Activated naive CD4-positive, alpha-beta T cell treated with anti-CD3 and anti-CD28 coated beads, Interleukin-2, amount 50 U/mL, for 72 hours (primary cell): ENCODE measurements at regions not wholly inside any gene's neighbourhood (a gene's known extent, or its start where the extent isn't known, plus 50 kb on each side); places are given as distances from the start of the nearest gene placed in this dataset.

Experiments
- ATAC-seq, 2 donors: fragments of 150-1000 bp; cut with Tn5 transposase; 2 replicates each; pipeline ENCODE4 v1.10.0; 2021; ENCODE audit warnings: mild to moderate bottlenecking in 2 of 2, moderate library complexity in 2 of 2
- DNase-seq, 2 donors: peaks; one replicate each; pipeline ENCODE4 v3.0.0; 2021 to 2022; ENCODE audit warnings: low spot score in 2 of 2
- H3K27ac Mint-ChIP-seq, 2 donors: one replicate each; pipeline ENCODE4 v1.8.0; 2022; ENCODE audit warnings: mild to moderate bottlenecking in 2 of 2, mixed read lengths in 2 of 2
- H3K36me3 Mint-ChIP-seq, 2 donors: one replicate each; pipeline ENCODE4 v1.8.0; 2022; ENCODE audit warnings: mixed read lengths in 2 of 2
- H3K9me3 Mint-ChIP-seq, 2 donors: one replicate each; pipeline ENCODE4 v1.8.0; 2022; ENCODE audit warnings: mixed read lengths in 2 of 2

DNA sequence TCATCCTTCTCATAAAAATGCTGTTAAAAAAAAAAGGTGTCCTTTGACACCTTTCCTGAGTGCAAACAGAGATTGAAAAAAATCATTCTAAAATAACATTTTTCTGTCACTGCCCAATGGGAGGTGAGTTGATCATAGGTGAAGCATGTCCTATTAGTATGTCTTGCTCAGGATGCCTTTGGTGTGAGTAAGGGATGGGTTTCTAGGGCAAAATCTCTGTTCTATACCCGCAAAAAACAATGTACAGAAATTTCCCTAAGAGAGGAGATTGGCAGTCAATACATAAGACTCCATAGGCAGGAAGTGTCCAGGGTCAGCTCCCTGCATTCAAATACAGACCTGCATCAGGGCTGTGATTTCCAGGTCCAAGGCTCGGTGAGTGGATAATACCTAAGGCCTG lies 195.2 kb downstream of the DAD1 start:
- DNase-seq, result no peak
- no peak for ATAC-seq
- H3K36me3 Mint-ChIP-seq, result no peaks in the 10 kb centered on the region
- no peak overlapping the region for H3K27ac Mint-ChIP-seq
- no peaks in the 10 kb centered on the region for H3K9me3 Mint-ChIP-seq

DNA sequence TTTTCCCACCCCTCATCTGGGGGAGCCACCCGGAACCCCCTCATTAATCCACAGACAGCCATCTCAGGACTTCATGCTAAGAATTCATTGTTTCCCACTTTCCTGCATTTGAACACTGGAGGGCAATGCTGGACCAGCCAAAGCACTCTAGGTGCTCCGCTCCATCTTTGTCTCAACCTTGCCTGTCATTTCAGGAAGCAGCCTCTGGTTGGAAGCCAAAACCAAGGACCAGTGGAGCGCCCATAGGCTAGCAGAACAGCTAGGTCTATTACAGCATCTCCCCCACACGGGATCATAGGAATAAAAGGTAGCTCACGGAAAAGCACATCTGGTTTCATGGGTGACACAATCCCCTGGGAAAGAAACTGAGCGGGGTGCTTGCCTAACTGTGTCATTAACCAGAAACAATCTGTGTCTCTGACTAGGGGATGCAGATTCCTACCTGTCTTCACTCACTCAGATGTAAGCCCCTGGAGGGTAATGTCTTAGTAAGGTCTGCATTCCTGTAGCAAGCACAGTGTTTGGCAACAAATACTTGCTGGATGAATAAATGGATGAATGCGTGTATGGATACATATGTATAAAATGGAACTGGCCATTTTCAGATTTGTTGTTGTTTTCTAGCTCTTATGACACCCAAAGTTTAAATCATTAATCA lies 197.0 kb downstream of the DAD1 start:
- no peaks in the 10 kb centered on the region for H3K36me3 Mint-ChIP-seq
- ATAC-seq (no peak), DNase-seq (no peak)
- no peaks in the 10 kb centered on the region for H3K9me3 Mint-ChIP-seq
- no peak overlapping the region for H3K27ac Mint-ChIP-seq

DNA sequence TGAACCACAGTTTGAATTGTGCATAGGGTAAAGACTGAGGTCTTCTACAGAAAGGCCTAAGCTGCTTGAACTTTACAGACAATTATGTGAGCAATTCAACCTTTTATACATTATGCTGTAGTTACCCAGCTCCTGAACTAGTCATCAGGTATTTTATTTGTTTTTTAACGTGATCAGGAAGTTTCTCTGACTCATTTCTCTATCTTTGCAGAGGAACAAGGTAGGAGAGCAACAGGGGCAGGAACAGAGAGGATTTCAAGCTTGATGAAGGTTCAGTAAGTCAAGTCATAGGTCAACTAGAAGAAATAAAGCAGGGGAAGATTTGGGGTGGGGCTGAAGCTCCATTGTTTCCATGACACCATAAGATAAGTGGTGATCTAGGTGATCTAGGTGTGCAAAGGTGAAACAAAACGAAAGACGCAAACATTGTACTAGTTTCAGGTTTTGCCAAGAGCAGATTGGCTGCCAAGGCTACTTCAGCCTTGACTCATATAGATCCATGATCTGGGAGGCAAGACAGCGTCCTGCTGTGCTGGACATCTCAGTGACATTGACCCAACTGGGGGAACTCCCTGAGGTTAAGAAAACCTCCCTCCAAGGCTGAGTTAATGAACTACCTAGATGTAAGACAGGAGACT lies 198.1 kb downstream of the DAD1 start:
- Mint-ChIP-seq H3K9me3 (no peaks in the 10 kb centered on the region), H3K27ac (no peak overlapping the region), H3K36me3 (no peaks in the 10 kb centered on the region)
- no peak for ATAC-seq
- no peak for DNase-seq

DNA sequence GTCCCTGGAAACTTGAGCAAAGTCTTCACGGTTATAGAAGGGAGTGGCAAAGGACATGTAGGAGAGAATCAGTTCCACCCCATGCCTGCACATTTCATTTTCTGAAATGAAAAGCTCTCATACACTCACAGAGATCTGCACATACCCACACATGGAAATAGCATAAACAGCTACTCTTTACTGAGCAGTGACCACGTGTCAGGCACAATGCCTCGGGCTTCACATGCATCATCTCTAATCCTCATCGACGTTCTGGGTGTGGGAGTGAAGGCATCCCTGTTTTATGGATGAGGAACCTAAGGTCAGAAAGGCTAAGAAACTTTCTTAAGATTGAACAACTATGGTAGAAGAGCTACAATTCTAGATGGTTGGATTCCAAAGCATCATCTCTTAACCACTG lies 198.8 kb downstream of the DAD1 start:
- Mint-ChIP-seq H3K36me3 (no peaks in the 10 kb centered on the region), H3K27ac (no peak overlapping the region), H3K9me3 (no peaks in the 10 kb centered on the region)
- DNase-seq (no peak), ATAC-seq (no peak)

DNA sequence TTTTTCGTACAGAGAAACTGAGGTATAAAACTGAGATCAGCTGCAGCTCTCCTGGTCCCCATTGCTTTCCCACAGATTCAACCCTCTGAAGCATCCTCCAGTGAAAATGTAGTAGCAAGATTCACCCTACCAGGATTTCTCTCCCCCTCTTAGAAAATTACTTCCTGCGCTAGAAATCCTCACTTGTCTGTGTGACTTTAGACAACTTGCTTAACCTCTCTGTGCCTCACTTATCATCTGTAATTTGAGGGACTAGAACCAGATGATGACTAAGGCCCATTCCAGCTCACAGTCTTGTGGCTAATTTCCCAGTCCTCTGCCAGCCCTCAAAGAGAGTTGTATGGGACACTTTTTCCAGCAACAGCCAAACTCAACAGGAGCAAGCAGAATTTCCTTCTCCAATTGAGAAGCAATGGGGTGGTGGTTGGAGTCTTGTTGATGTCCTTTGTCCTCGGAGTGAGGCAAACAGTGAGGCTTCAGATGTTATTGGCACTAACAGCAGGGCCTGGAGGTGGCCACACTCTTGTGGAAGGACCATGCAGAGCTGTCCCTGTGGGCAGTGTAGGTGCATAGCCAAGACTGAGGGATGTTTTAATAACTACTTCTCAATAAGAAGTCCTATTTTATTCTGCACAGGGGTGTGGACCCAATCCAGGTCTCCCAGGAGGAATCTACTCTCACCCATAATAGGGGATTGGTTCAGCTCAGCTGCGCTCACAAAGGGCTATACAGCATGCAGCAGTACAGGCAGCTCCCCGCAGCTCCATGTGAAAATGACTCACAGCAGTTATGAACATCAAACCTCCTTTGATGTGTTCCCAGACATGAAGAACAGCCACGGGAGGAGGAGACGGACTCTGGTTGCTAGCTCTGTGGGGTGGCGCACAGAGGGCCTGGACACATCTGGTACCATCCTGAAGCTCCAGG lies 200.1 kb downstream of the DAD1 start:
- H3K27ac Mint-ChIP-seq, result no peak overlapping the region
- no peaks in the 10 kb centered on the region for H3K9me3 Mint-ChIP-seq
- DNase-seq, result no peak
- ATAC-seq, result no peak
- no peaks in the 10 kb centered on the region for H3K36me3 Mint-ChIP-seq

DNA sequence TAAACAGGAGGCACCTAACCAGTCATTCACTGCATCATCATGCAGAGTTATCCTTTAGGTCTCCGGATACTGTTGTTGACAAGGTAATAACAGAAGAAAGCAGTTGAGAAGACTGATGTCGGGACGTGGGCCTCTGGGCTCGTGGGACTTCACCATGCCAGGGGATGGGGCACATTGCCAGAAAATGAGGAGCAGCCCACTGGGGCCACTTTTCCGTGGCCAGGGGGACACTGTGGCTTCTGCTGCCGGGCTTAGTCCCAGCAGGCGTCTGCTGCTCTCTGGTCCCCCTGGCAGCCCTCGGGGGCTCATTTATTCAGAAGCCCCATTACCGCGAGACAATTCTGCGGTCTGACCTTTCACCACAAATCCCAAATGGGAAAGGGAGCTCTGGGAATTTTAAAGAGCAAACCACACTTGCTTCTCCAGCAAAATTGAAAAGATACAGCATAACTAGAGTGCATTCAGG lies 201.2 kb downstream of the DAD1 start:
- Mint-ChIP-seq H3K9me3 (no peaks in the 10 kb centered on the region), H3K36me3 (no peaks in the 10 kb centered on the region), H3K27ac (no peak overlapping the region)
- ATAC-seq (no peak), DNase-seq (no peak)

DNA sequence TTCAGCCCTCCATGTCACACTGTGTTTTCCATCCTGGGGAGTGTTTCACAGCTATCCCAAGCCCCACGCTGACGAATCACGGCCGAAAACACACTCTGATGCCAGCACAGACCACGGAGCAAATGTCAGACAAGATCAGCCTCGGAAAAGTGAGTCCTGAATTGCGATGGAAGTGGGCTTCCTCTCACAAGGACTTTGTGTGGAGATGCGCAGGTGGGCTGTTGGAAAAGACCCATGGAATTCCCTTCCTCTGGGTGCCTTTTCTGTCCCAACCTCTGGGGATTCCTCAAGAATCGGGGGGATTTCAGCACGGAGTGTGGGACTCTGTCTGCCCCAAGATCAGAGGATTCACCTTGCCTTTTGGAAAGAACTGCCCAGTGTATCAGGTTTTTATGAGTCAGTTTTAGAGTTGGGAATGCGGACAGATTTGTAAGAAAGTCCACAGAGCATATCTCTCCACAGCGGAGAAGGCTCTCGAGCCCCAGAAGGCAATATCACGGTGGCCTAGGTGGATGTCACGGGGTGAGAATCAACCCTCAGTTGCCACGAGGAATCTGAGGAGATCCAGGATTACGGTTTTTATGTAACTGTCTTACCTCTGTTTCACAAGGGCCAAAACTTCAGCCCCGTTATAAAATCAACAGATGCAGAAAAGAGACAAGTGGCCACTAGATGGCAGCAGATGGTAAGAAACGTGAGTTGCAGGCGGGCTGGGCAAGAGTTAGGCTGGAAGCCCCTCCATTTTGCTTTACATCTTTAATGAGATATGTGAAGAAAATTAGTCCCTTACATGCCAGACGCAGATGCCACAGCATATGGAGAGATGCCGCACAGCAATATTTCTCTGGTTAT lies 201.9 kb downstream of the DAD1 start:
- DNase-seq, result no peak
- no peak overlapping the region for H3K27ac Mint-ChIP-seq
- ATAC-seq, result no peak
- H3K36me3 Mint-ChIP-seq, result no peaks in the 10 kb centered on the region
- no peaks in the 10 kb centered on the region for H3K9me3 Mint-ChIP-seq

DNA sequence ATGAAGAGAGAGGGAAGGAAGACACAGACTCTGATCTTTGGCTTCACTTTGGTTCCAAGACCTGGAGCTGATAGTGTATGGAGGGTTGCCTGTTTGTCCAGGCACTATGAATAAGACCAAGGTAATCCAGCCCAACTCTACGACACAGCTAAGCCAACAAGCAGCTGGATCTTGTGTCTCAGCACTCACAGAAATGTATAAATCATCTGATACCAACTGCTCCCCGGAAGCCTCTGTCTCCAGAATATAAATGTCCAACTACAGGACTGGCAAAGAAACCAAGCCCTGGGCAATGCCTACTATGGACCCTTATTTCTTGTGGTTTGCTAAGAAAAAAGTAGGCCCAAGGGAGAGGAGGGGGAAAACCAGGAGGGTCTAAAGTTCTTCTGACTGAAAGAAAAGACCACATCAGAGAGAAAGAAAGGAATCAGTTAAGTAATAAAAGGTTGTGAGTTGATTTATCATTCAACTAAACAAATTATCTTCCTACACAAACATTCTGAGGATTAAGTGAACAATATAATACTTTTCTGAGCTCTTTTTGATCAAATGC lies 204.0 kb downstream of the DAD1 start:
- H3K36me3 Mint-ChIP-seq, result no peaks in the 10 kb centered on the region
- DNase-seq, result no peak
- no peak overlapping the region for H3K27ac Mint-ChIP-seq

DNA sequence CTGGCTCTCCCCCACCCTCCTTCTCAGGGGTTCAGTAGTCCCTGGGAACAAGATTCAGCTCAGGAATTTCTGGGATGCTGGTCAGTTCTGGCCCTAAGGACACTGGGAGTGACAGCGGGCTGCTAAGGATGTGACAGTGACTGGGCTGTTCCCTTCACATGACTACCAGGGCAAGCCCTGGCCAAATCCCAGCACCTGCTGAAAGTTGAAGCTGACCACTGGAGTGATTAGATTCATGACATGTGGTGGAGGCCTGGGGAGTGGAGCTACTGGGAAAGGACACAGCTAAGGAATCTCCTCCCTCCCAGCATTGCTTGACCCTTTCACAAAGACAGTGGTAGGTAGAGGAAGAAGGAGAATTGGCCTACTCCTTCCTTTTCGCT lies 204.9 kb downstream of the DAD1 start:
- ATAC-seq (no peak), DNase-seq (no peak)
- Mint-ChIP-seq H3K27ac (no peak overlapping the region), H3K9me3 (no peaks in the 10 kb centered on the region), H3K36me3 (no peaks in the 10 kb centered on the region)

More for the DNA sequence above, 204.0 kb downstream of the DAD1 start:
- no peaks in the 10 kb centered on the region for H3K9me3 Mint-ChIP-seq
- ATAC-seq, result no peak

DNA sequence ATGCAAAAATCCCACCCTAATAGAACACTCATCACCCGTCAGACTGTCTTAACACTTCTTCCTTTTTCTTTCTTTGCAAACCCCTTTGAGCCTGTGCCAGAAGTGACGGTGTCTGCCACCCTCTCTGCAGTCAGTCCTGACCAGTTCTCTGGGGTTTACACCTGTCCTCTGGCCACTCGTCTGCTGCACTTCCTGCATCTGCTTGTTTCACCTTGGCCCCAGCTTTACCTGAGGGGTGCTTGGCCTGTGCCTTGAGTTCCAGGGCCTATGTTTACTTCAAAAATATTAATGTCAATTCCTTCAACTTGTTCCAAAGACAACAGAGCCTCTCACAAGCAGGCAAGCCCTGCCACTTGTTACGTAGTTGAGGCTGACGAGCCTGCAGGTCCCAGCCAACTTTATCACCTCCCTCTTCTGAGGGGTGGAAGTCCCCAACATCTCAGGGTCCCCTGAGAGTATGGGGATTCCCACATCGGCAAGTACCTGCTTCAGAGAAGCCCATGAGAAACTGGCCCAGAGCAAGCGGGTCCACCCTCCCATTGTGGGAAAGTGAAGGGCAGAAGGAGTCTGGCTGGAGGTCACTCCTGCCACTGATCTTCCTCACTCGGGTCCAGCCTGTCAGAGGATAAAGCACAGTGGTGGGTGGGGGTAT lies 205.4 kb downstream of the DAD1 start:
- H3K27ac Mint-ChIP-seq, result no peak overlapping the region
- H3K9me3 Mint-ChIP-seq, result no peaks in the 10 kb centered on the region
- DNase-seq (no peak), ATAC-seq (no peak)
- H3K36me3 Mint-ChIP-seq, result no peaks in the 10 kb centered on the region

DNA sequence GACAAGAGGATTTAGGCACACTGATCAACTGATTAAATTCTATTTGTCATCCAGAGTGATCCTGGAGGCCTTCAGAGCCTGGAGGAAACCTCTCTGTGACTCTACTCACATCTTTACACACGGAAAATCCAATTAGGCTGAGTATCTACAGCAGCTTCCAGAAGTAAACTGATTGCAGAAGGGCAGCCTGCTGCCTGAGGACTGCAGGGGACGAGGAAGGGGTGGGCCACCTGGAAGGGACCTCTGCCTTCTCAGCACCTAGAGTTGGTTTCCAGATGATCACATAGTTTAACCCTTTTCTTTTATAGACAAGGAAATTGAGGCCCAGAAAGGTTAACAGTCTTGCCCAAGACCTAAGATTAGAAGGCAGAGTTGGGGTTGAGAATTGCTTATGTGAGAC lies 206.1 kb downstream of the DAD1 start:
- Mint-ChIP-seq H3K9me3 (no peaks in the 10 kb centered on the region), H3K27ac (no peak overlapping the region)
- ATAC-seq, result no peak

DNA sequence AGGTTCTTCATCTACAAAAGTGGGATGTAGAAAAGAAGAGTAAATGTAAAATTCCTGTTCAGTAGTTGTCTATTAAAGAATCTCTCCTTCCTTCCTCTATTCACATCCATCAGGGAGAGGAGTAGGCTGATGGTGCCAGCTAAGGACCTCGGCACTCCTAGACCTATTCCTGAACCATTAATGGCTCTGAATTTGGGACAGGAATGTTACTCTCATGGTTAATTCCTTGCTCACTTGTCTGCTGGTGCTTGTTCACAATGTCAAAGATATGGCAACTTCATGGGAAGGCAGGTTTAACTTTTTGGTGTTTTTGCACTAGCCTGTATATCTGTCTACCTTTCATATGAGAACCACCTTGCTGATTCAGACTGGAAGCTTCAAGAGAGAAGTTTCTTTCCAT lies 206.6 kb downstream of the DAD1 start:
- no peaks in the 10 kb centered on the region for H3K36me3 Mint-ChIP-seq
- DNase-seq, result no peak
- ATAC-seq, result no peak
- no peak overlapping the region for H3K27ac Mint-ChIP-seq
- H3K9me3 Mint-ChIP-seq, result no peaks in the 10 kb centered on the region

More for the DNA sequence above, 206.1 kb downstream of the DAD1 start:
- DNase-seq, result no peak
- H3K36me3 Mint-ChIP-seq, result no peaks in the 10 kb centered on the region

DNA sequence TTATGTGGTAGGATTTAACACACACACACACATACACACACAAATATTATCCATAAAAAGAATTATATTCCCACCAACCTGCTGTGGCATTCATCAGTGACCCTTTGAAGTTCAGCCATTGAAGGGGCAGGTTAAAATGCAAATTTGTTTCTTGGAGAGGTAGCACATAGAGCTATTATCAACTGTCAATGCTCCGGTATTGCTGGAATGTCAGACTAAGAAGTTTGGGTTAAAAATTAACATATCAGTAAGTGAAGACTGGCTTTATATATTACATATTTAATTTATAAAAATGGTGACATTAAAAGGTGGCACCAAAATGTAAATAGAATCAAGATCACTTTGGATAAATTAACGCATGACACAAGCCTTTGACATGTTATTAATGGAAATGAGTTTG lies 207.3 kb downstream of the DAD1 start:
- no peak for ATAC-seq
- DNase-seq, result no peak
- Mint-ChIP-seq H3K36me3 (no peaks in the 10 kb centered on the region), H3K9me3 (no peaks in the 10 kb centered on the region), H3K27ac (no peak overlapping the region)

DNA sequence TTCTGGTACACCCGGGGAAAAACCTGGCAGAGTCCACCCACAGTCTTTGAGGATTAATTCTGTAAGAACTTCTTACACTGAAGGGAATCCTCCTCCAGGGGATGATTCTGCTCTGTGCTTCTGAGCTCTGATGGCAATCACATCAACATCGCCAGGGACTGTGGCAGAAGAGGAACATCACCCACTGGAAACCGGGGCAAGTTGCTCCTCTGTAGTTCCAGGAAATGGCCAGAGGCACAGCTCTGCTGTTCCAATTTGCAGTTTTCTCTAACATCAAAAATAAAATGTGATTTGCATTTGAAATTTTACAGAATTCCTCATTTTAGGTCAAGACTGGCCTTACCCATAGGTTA lies 207.6 kb downstream of the DAD1 start:
- DNase-seq (no peak), ATAC-seq (no peak)
- Mint-ChIP-seq H3K36me3 (no peaks in the 10 kb centered on the region), H3K9me3 (no peaks in the 10 kb centered on the region), H3K27ac (no peak overlapping the region)

DNA sequence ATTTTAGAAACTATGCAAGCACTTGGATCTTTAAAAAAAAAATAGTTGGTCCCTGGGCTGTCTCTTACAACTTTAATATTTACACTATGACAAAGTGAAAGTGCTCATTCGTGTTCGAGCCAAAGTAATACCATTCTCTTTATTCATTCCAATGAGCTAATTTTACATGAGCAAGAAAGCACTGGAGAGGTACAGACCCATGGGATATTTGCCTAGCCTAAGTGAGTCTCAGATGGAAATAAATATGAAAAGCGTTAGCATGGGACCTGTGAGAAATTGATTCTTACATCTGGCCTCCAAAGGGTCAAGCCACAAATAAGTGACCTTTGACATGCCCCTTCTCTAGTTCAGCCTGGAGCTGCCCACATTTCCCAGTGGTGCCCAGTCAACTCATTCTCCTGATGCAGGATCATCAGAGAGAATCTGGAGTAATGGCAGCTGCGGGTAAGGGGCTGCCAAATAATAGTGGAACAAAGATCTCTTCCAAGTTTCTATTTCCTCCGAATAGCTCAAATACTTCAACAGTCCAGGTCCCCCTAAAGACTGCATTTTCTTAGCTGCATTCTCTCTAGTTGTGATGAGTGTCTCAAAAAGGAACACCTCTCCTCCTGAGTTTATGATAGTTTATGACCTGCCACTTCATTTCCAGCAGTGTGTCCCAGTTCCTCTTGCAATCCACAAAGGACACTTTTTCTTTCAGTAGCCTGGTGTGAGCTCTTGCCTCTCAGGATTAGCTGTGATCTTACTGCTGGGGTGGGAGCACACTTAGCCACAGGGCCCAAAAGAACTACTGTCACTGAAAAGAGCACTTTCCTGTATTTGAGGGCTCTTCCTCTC lies 208.2 kb downstream of the DAD1 start:
- H3K9me3 Mint-ChIP-seq, result no peaks in the 10 kb centered on the region
- no peak overlapping the region for H3K27ac Mint-ChIP-seq
- no peak for DNase-seq
- no peak for ATAC-seq
- H3K36me3 Mint-ChIP-seq, result no peaks in the 10 kb centered on the region
